Retinal pigment epithelial cell (primary cell): ENCODE measurements at regions not wholly inside any gene's neighbourhood (a gene's known extent, or its start where the extent isn't known, plus 50 kb on each side); places are given as distances from the start of the nearest gene placed in this dataset.
A peak's percentile ranks its signal among the peaks of the same experiment; 100 is the strongest.

Experiments
- DNase-seq: peaks from one replicate; pipeline ENCODE4 v3.0.0-alpha.2; 2010; ENCODE audit warnings: low read depth
- H3K4me3 ChIP-seq: 2 replicates; pipeline ENCODE4 v1.5.1; 2011; ENCODE audit warnings: mild to moderate bottlenecking, low read length, control low read depth, moderate library complexity
- CTCF ChIP-seq: conservative IDR thresholded peaks from 2 replicates; pipeline ENCODE4 v1.5.1; 2011; ENCODE audit warnings: low read depth, low read length, control low read depth, inconsistent platforms

GRCh38 chr3:81295906-81296577 is 465.4 kb downstream of the GBE1 start:
- H3K4me3 ChIP-seq = no peak overlapping the region
- no peak for TF ChIP-seq CTCF
- DNase-seq = no peak

- no peak for TF ChIP-seq CTCF
These were observed 468.3 kb downstream of the GBE1 start for GRCh38 chr3:81293156-81293555.

GRCh38 chr3:81291586-81291985 is 469.9 kb downstream of the GBE1 start:
- no peak for TF ChIP-seq CTCF
- H3K4me3 ChIP-seq = no peak overlapping the region
- no peak for DNase-seq

More at GRCh38 chr3:81293156-81293555, 468.3 kb downstream of the GBE1 start:
- H3K4me3 ChIP-seq = no peak overlapping the region
- DNase-seq = no peak

- H3K4me3 ChIP-seq = no peak overlapping the region
- peak; percentile 98 for DNase-seq
- no peak for TF ChIP-seq CTCF
These were observed 471.8 kb downstream of the GBE1 start for GRCh38 chr3:81289676-81290075.

GRCh38 chr3:81279481-81280379 is 481.7 kb downstream of the GBE1 start:
- no peak overlapping the region for H3K4me3 ChIP-seq
- DNase-seq = no peak
- no peak for TF ChIP-seq CTCF

DNA sequence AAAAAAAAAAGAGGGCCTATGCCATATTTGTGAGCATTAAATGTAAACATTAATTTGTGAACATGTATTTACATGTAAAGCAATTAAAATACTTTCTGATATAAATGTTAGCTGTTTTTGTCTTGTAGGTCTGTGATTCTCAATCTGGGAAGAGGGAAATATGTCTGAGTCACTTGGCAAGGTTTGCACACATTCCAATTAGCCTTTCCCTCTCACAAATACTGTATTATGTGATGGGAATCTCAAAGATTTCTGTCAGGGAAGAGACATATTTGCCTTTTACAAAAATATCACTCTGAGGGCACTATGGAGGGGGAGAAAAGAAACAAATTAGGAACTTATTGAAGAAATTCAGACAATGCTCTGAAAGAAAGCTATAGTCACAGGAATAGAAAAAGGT is 483.6 kb downstream of the GBE1 start:
- no peak overlapping the region for H3K4me3 ChIP-seq
- no peak for TF ChIP-seq CTCF
- DNase-seq = no peak
